ENCODE measurements at regions not wholly inside any gene's neighbourhood (a gene's known extent, or its start where the extent isn't known, plus 50 kb on each side); places are given as distances from the start of the nearest gene placed in this dataset.

DNA sequence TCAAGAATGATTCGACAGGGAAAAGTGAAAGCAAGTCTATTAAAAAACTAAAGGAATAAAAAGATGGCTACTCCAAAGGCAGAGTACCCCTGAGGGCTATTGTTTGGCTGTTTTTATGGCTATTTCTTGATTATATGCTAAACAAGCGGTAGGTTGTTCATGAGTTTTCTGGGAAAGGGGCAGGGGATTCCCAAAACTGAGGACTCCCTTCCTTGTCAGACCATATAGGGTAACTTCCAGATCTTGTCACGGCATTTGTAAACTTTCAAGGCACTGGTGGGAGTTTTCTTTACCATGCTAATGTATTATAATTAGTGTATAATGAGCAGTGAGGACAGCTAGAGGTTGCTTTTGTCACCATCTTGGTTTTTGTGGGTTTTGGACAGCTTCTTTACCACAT lies 474.9 kb upstream of the MC4R start:
- TF ChIP-seq CTCF (IDR thresholded peaks at IDR 0.05): no peak
- no peak for TF ChIP-seq ZFX (IDR thresholded peaks at IDR 0.05; ENCODE audit: borderline replicate concordance)
